HG03558 (cell line): ENCODE measurements at regions not wholly inside any gene's neighbourhood (a gene's known extent, or its start where the extent isn't known, plus 50 kb on each side); places are given as distances from the start of the nearest gene placed in this dataset.

Experiments
- ATAC-seq: cut with Tn5 transposase; IDR thresholded peaks from one replicate; pipeline ENCODE4 v1.9.1; 2021; ENCODE audit warnings: moderate number of reproducible peaks; ENCODE audit not compliant: unreplicated experiment; ENCODE audit errors: extremely low read depth

DNA sequence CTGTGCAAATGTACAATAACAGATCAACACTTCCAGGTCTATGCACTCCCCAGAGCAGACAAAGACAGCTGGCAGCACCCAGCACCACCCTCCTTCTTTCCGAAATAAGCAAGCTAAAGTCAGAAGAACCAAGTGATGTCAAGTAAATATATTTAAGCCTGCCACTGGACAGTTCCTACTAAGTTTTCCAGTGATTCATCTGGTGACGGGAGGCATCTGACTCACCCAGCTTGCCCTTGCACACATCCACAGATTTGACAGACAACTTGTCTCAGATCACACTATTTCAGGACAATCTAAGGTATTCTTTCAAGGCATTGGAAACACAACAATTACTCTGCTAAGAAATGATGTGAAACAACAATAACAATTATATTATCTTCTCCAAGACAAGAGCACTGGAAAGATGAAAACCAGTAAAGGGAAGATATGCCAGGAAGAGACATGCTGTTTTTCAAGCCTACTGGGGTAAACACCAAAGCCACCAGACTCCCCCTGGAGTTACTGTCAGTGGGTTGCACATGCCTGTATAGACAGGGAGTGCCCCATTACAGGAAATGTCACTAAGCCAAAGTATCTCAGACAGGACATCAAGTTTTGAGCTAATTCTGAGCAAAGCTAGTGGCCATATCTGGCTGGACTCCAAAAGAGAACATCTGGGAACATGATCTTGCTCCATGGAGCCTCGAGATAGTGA lies 287.9 kb upstream of the KLHL29 start:
- ATAC-seq, result no peak

GRCh38 chr2:23100406-23100805 lies 284.6 kb upstream of the KLHL29 start:
- no peak for ATAC-seq

DNA sequence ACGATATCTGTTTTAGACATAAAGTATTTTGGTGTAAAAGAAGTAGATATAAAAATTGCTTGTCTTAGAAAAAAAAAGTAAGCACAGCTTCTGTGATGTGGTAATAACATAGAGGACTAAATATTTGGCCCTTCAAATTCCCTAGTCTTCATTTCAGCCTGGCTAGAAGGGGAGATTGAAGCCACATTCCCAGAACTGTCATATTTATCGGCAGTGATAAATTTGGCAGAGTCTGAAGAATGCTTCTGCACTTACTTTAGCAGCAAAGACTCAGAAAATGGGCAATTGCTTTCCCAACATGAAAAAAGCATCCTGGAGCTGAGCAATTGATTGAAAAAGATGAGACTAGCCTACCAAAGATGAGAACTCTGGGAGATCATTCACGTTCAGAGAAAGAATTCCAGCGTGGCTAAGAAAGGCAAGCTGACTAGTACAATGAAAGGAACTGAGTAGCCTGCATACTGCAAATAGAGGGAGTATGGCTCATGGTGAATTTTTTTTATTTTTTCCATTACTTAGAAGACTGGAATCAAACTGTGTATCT lies 278.7 kb upstream of the KLHL29 start:
- ATAC-seq, result no peak

GRCh38 chr2:23107327-23107941 lies 277.5 kb upstream of the KLHL29 start:
- ATAC-seq, result no peak

DNA sequence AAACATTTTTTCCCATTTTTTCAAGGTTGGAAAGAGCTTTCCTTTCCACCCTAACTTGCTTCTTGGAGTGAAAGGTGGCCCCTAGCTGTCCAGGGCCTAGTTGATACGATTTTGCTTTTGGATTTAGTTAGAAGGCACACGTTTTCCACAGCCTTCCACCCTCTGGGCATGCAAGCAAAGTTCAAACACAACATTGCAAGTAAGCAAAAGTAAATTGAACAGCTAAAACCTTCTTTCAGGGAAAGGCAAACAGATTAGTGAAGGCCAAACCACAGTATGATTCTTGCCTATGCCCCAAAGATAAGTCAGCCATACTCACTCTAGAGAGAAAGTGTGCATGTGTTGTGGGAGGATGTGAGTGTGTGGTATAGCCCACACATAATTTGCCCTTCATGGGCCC lies 273.7 kb upstream of the KLHL29 start:
- ATAC-seq, result no peak

DNA sequence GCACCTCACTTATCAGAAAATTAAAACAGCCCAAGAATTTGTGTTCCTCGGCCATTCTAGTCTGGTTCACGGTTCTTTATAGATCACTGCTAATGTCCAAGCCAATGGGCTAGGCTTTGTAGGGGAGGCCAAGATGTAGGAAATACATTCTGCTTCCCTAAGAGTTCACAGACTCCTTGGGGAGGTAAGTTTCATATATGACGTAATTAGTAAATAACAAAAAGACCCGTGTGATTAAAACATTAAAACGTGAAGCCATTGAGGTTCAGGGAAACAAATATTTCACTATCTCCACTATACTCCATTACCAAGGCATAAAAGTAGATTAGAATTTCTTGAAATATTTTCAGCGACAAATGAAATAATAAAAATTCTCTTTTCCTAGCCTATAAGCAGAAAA lies 272.5 kb upstream of the KLHL29 start:
- no peak for ATAC-seq

GRCh38 chr2:23114299-23114698 lies 270.7 kb upstream of the KLHL29 start:
- ATAC-seq, result no peak

GRCh38 chr2:23118313-23118712 lies 266.7 kb upstream of the KLHL29 start:
- ATAC-seq, result no peak

DNA sequence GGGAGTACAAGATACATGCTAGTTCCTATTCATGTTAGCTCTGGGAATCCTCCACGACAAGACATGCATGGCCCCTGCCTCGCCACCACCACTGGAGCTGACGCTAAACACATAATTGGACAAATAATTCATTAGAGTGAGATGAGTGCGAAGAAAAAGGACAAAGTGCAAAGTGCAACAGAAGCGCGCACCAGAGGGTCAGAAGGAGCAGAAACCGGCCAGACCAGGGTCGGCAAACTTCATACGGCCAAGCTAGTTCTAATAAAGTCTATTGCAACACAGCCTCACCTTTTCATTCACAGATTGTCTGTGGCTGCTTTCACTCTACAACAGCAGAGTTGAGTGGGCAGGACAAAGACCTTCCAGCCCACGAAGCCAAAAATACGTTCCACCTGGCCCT lies 266.1 kb upstream of the KLHL29 start:
- no peak for ATAC-seq

- no peak for ATAC-seq
Observed at GRCh38 chr2:23120161-23120560, 264.8 kb upstream of the KLHL29 start.

DNA sequence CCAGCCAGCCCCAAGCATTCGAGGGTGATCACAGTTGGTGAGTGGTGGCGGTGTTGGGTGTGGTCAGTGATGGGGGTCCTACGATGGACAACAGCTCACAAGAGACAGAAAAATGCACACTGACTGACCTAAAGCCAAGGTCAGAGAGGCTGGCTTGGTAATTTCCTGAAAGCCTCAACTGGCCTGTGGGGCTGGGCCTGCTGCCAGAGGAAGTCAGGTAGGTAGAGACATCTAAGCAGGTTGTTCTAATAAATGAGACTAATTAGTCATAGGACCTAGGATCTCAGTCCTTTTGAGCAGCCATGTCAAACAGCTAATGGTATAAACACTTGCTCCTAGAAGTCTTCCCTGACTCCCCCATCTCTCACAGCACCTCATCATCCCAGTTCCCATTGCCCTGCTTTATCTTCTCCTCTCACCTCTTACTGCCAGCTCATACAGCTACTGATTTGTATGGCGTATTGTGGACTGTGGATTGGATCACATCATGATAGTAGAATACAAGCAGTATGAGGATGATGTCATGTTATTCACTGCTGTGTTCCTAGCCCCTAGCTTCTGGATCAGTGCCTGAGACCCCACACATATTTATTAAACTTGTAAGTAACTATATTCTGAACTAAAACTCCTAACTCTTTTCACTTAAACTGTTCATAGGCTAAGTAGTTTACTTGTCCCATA lies 262.9 kb upstream of the KLHL29 start:
- ATAC-seq, result no peak

GRCh38 chr2:23122681-23123215 lies 262.2 kb upstream of the KLHL29 start:
- ATAC-seq, result no peak

- no peak for ATAC-seq
Observed at GRCh38 chr2:23123686-23124085, 261.3 kb upstream of the KLHL29 start.

DNA sequence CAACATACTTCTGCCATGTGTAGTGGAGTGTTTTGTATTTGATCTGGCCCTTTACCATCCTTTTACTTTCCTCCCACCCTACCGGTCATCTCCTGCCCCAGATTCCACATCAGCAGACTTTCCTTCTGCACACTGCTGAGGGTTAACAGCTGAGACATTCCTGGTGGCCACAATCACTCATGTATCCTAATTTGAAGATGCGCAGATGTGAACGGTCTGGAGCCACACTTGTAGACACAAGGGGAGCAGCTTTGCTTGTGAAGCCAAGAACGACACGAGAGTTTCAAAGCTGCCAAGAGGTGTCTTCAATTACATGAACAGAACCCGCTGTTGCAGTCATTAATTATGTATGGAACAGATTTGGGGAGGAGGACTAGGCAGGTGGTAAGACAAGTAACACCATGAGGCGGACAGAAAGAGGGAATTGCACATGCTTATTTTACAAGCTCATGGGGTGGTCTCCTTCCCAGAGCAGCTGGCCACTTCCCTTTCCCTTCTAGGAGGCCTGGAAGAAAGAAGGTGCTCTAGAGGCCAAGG lies 260.7 kb upstream of the KLHL29 start:
- no peak for ATAC-seq

DNA sequence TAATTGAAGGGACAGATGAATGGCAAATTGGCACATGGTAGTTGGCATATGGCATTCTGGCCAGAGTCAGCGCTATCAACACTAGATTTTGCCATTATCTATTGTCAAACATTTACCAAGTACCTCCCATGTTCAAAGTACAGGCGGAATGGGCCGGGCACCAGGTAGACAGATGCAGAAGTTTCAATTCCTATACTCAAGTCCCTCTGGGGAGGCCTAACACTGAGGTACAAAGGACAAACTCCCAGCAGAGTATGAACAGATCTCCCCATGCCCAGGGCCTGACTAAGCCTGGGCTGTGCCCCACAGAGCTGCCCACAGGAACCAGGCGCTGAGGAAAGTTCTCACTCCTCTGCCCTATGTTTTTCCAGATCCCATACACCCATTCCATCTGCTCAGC lies 257.5 kb upstream of the KLHL29 start:
- no peak for ATAC-seq

DNA sequence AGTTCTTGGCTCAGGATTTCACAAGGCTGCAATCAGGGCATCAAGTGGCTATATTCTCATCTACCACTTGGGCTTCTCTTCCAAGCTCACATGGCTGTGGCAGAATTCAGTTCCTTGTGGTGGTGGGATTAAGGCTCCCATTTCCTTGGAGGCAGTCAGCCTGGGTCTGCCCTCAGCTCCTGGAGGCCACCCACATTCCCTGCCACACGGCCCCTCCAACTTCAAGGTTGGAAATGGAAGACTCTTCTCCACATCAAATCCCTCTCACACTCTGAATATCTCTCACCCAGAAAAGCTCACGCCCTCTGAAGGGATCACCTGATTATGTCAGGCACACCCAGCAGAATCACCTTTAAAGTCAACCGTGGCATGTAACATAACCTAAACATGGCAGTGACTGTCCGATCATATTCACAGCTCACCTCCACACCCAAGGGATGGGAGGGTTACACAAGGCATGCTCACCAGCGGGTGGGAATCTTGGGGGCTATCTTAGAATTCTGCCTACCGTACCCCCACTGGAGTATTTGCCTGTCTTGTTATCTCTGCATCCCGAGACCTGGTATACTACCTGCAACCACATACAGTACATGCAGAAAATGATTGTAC lies 256.2 kb upstream of the KLHL29 start:
- ATAC-seq, result no peak

GRCh38 chr2:23131066-23131575 lies 253.9 kb upstream of the KLHL29 start:
- no peak for ATAC-seq

DNA sequence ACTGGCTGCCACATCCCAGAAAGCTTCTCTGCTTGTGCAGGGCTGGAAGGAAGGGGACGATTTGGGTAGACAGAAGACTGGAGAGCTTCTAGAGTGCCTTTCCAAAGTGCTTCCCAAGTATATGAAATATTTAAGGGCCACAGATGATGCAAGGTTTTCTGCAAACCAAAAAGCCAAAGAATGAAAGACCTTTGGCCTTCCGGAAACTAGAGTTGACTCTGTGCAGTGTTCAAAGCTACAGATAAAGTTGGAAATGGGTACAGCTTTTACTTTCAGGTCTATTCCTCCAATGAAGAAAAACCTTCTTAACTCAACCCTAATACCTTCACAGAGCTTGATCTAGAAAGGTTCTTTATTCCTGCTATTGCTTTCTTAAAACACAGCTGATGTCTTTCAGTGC lies 253.0 kb upstream of the KLHL29 start:
- no peak for ATAC-seq

DNA sequence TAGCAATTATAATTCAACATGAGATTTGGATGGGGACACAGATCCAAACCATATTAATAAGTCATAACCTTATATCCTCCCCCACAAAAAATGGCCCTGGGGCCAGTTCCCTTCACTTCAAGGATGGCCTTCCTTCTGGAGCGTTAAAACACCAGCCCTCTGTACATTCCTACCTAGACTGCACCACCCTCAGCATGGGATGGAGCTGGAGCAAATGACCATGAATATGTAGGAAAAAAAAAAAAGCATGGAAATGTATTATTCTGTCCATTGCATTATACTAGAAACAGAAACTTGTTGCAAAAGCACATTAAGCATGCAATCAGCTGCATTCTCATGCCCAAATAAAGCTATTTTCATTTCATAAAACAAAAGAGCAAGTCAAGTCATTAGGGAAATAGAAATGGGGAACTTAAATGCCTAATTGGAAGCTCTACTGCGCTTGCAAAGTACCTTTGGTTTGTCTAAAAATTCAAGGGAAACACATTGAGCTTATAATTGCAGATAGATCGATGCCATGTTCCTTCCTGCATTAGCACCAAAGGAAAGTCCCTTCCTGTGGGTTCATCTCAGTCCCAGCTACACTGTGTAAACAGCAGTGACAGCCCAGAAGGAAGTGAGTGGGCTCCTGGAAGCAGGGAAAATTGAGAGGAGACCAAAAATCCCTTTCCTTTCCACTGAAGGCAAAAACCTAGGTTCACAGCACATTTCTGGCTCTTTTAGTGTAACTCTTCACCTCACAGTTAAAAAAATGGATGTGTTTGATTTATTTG lies 252.0 kb upstream of the KLHL29 start:
- no peak for ATAC-seq

DNA sequence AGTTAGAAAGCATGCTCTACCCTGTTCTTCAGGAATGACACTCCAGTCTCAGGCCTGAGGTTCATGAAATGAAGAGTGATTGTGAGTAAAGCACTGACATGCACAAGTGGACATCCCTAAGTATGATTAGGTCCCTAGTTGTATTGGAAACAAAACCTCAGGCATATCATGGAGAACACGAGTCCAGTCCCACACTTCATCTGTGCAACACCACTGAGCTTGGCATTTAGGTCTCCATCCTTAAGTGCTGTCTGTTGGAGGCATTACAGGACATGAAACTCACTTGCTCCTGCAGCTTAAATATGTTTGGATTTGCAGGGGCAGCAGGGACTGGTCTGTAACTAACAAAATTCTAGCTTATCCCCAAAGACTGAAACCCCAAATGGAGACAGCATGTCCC lies 250.3 kb upstream of the KLHL29 start:
- ATAC-seq, result no peak
